ENCODE measurements at regions not wholly inside any gene's neighbourhood (a gene's known extent, or its start where the extent isn't known, plus 50 kb on each side); places are given as distances from the start of the nearest gene placed in this dataset.

GRCh38 chr4:138964716-138965426 is 50.7 kb upstream of the NOCT start:
- H3K27ac Mint-ChIP-seq (ENCODE audit: unreplicated experiment) = no peak overlapping the region

GRCh38 chr4:138963412-138963811 is 52.2 kb upstream of the NOCT start:
- H3K4me3 Mint-ChIP-seq (ENCODE audit: unreplicated experiment) = no peak overlapping the region
- H3K9me3 Mint-ChIP-seq (ENCODE audit: unreplicated experiment) = no peaks in the 10 kb centered on the region
- TF ChIP-seq CTCF (IDR thresholded peaks at IDR 0.05; ENCODE audit: unreplicated experiment) = no peak
- peaks cover 1% of the 10 kb centered on the region for H3K27me3 Mint-ChIP-seq (ENCODE audit: unreplicated experiment)
- peaks cover 2% of the 10 kb centered on the region for H3K4me1 Mint-ChIP-seq (ENCODE audit: unreplicated experiment)
- H3K27ac Mint-ChIP-seq (ENCODE audit: unreplicated experiment) = no peak overlapping the region
- no peaks in the 10 kb centered on the region for H3K36me3 Mint-ChIP-seq (ENCODE audit: low read depth, unreplicated experiment)
- no peak for DNase-seq (ENCODE audit: low spot score)

More at GRCh38 chr4:138964716-138965426, 50.7 kb upstream of the NOCT start:
- H3K4me3 Mint-ChIP-seq (ENCODE audit: unreplicated experiment) = no peak overlapping the region
- H3K4me1 Mint-ChIP-seq (ENCODE audit: unreplicated experiment) = no peaks in the 10 kb centered on the region
- no peaks in the 10 kb centered on the region for H3K9me3 Mint-ChIP-seq (ENCODE audit: unreplicated experiment)
- no peak for DNase-seq (ENCODE audit: low spot score)
- TF ChIP-seq CTCF (IDR thresholded peaks at IDR 0.05; ENCODE audit: unreplicated experiment) = no peak
- no peaks in the 10 kb centered on the region for H3K36me3 Mint-ChIP-seq (ENCODE audit: low read depth, unreplicated experiment)
- H3K27me3 Mint-ChIP-seq (ENCODE audit: unreplicated experiment) = no peaks in the 10 kb centered on the region

- DNase-seq (ENCODE audit: low spot score) = no peak
- H3K9me3 Mint-ChIP-seq (ENCODE audit: unreplicated experiment) = no peaks in the 10 kb centered on the region
- no peak overlapping the region for H3K27ac Mint-ChIP-seq (ENCODE audit: unreplicated experiment)
- peaks cover 6% of the 10 kb centered on the region for H3K27me3 Mint-ChIP-seq (ENCODE audit: unreplicated experiment)
- H3K4me1 Mint-ChIP-seq (ENCODE audit: unreplicated experiment) = peaks cover 5% of the 10 kb centered on the region
- no peak for TF ChIP-seq CTCF (IDR thresholded peaks at IDR 0.05; ENCODE audit: unreplicated experiment)
- H3K36me3 Mint-ChIP-seq (ENCODE audit: low read depth, unreplicated experiment) = no peaks in the 10 kb centered on the region
- H3K4me3 Mint-ChIP-seq (ENCODE audit: unreplicated experiment) = no peak overlapping the region
These were observed 53.9 kb upstream of the NOCT start for GRCh38 chr4:138961664-138962063.

- H3K4me3 Mint-ChIP-seq (ENCODE audit: unreplicated experiment) = no peak overlapping the region
- peaks cover 6% of the 10 kb centered on the region for H3K27me3 Mint-ChIP-seq (ENCODE audit: unreplicated experiment)
- no peaks in the 10 kb centered on the region for H3K9me3 Mint-ChIP-seq (ENCODE audit: unreplicated experiment)
- no peak for TF ChIP-seq CTCF (IDR thresholded peaks at IDR 0.05; ENCODE audit: unreplicated experiment)
- H3K27ac Mint-ChIP-seq (ENCODE audit: unreplicated experiment) = no peak overlapping the region
- peaks cover 5% of the 10 kb centered on the region for H3K4me1 Mint-ChIP-seq (ENCODE audit: unreplicated experiment)
- DNase-seq (ENCODE audit: low spot score) = no peak
- no peaks in the 10 kb centered on the region for H3K36me3 Mint-ChIP-seq (ENCODE audit: low read depth, unreplicated experiment)
These were observed 54.5 kb upstream of the NOCT start for GRCh38 chr4:138961129-138961528.

- no peak for TF ChIP-seq CTCF (IDR thresholded peaks at IDR 0.05; ENCODE audit: unreplicated experiment)
- peaks cover 6% of the 10 kb centered on the region for H3K27me3 Mint-ChIP-seq (ENCODE audit: unreplicated experiment)
- peaks cover 5% of the 10 kb centered on the region for H3K4me1 Mint-ChIP-seq (ENCODE audit: unreplicated experiment)
- no peak for DNase-seq (ENCODE audit: low spot score)
- H3K9me3 Mint-ChIP-seq (ENCODE audit: unreplicated experiment) = no peaks in the 10 kb centered on the region
- H3K27ac Mint-ChIP-seq (ENCODE audit: unreplicated experiment) = no peak overlapping the region
- no peaks in the 10 kb centered on the region for H3K36me3 Mint-ChIP-seq (ENCODE audit: low read depth, unreplicated experiment)
- no peak overlapping the region for H3K4me3 Mint-ChIP-seq (ENCODE audit: unreplicated experiment)
These were observed 55.3 kb upstream of the NOCT start for GRCh38 chr4:138960175-138960710.

All from endothelial cell (in vitro differentiated cells).